Sciatic nerve (tissue), 2 donors: ENCODE measurements at regions not wholly inside any gene's neighbourhood (a gene's known extent, or its start where the extent isn't known, plus 50 kb on each side); places are given as distances from the start of the nearest gene placed in this dataset.
"Not testable (repeated sequence)": the region's sequence is repeated elsewhere in the genome, so short reads cannot be mapped to it uniquely, and the experiment has no call there.

Experiments used
- ATAC-seq: fragments of 200-7000 bp; cut with Tn5 transposase; one replicate; pipeline ENCODE4 v1.9.1; 2020; ENCODE audit warnings: mild to moderate bottlenecking, moderate library complexity
- DNase-seq: peaks from one replicate; pipeline ENCODE4 v3.0.0-alpha.2; 2020; ENCODE audit warnings: low spot score
- intact Hi-C: fragments of 100-400 bp; cut with DNase I; formaldehyde crosslinking; loops from one replicate; pipeline ENCODE4 v1.14.2; 2022
- donor health status: DM: no; HTN: no; CAD: no.
- donor health status: DM: no; HTN: no; CAD: no.

DNA sequence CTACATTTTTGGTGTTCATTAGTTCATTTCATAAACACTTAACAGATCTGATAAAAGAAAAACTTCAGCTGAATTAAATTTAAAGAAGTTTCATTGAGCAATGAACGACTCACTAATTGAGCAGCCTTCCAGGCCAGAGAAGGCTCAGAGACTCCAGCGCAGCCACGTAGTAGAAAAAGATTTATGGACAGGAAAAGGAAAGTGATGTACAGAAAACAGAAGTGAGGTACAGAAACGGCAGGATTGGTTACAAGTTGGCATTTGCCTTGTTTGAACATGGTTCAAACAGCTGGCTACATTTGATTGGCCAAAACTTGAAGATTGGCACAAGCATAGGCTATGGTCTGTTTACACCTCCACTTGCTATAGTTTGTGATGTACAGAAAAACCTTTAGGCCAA is 166.3 kb upstream of the DTNBP1 start:
- no peak for ATAC-seq
- intact Hi-C loops, result no loop called here
- no peak for DNase-seq

DNA sequence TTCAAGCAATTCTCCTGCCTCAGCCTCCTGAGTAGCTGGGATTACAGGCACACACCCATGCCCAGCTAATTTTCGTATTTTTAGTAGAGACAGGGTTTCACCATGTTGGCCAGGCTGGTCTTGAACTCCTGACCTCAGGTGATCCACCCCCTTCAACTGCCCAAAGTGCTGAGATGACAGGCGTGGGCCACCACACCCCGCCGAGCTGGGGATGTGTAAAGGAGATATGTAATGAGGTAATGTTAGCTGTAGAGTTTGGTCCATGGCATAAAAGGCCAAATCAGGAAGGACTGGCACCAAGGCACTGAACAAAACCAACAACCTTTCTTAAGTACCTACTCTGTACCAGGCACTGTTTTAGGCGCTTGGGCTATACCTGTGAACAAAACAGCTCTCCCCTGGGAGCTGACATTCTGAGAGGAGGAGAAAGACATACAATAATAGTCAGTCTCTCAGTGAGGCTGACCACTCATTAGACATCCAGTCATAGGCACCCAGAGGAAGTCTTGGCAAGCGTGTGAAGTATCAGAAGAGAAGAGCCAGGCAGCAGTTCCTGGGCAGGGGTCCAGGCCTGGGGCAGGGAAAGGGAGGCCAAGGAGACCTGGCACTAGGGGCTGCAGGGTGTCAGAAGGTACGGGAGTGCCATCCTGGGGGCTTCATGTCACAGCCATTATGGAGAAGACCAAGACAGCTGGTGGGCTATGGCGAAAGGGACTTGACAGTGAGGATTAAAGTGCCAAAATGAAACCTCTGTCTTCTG is 164.8 kb upstream of the DTNBP1 start:
- intact Hi-C loops, result no loop called here
- DNase-seq, result no peak
- ATAC-seq, result no peak

GRCh38 chr6:15826814-15827318 is 164.0 kb upstream of the DTNBP1 start:
- no peak for ATAC-seq
- DNase-seq, result no peak
- intact Hi-C loops, result no loop called here

- no peak for DNase-seq
- no peak for ATAC-seq
- intact Hi-C loops, result no loop called here
Measured at GRCh38 chr6:15825332-15825930, 162.6 kb upstream of the DTNBP1 start.

DNA sequence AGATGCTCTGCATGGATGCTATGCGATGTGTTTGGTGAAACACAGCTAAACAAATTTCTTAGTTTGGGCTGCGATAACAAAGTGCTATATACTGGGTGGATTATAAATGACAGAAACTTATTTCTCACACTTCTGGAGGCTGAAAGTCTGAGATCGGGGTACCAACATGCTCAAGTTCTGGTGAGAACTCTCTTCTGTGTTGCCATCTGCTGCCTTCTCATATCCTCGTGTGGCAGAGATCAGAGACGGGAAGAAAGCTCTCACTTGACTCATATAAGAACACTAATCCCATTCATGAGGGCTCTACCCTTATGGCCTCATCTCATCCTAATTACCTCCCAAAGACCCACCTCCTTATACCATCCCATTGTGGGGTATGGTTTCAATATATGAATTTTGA is 162.0 kb upstream of the DTNBP1 start:
- DNase-seq (no peak), ATAC-seq (no peak)
- intact Hi-C loops, result no loop called here

- intact Hi-C loops, result no loop called here
- ATAC-seq, result no peak
Measured at GRCh38 chr6:15823838-15824414, 161.1 kb upstream of the DTNBP1 start.

DNA sequence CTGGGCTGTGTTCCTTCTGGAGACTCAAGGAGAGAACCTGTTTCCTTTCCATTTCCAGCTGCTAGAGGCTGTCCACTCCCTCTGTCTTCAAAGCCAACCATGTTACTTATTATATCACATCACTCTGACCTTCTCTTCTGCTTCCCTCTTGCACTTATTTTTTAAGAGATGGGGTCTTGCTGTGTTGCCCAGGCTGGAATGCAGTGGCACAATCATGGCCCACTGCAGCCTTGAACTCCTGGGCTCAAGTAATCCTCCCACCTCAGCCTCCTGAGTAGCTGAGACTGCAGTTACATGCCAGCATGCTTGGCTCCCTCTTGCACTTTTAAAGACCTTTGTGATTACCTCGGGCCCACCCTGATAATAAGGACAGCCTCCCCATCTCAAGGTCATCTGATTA is 160.0 kb upstream of the DTNBP1 start:
- intact Hi-C loops, result no loop called here
- no peak for ATAC-seq
- no peak for DNase-seq

More at GRCh38 chr6:15823838-15824414, 161.1 kb upstream of the DTNBP1 start:
- DNase-seq, result no peak

GRCh38 chr6:15819841-15820240 is 157.0 kb upstream of the DTNBP1 start:
- ATAC-seq (no peak), DNase-seq (no peak)
- intact Hi-C loops, result no loop called here

GRCh38 chr6:15819226-15819625 is 156.4 kb upstream of the DTNBP1 start:
- ATAC-seq, result no peak
- DNase-seq, result no peak
- intact Hi-C loops, result no loop called here

GRCh38 chr6:15818491-15818890 is 155.7 kb upstream of the DTNBP1 start:
- no peak for DNase-seq
- intact Hi-C loops, result no loop called here

DNA sequence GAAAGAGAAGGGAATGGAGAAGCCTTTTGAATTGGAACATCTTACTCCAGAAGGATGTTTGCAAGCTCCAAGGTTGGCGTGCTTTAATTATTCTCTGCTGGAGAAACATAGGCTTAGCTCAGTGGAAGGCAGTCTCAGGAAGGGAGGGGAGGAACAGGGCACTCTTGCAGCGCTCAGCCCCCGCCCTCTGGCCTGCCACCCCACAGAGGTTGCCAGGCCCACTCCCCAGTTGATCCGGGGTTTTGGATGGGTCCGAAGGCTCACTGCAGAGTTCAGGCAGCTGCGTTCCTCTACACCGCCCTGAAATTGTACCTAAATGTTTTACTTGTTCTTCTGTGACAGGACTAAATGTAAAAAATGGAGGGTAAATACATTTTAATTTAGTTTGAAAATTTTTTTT is 155.2 kb upstream of the DTNBP1 start:
- intact Hi-C loops, result no loop called here
- ATAC-seq (no peak), DNase-seq (no peak)

More at GRCh38 chr6:15818491-15818890, 155.7 kb upstream of the DTNBP1 start:
- ATAC-seq, result no peak

DNA sequence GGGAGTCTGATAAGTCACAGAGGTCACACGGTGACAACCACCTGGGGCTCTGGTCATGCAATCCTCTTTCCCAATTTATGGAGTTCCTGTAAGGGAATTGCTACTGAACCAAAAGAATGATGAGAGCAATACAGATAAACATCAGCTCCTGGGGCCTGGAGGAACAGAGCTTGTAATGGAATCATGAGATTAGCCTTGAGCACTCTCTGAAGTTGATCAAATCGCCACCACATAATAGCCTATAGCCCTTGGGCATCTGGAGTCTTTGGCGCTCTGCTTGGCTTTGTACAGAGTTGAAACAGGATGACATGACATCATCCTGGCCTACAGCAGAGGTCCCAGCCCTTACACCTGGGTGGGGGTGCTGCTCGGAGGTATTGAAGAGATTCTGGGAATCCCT is 154.3 kb upstream of the DTNBP1 start:
- intact Hi-C loops, result no loop called here
- ATAC-seq, result no peak
- DNase-seq, result no peak

- intact Hi-C loops, result no loop called here
- ATAC-seq (no peak), DNase-seq (no peak)
Measured at GRCh38 chr6:15816661-15817060, 153.8 kb upstream of the DTNBP1 start.

- ATAC-seq, intact Hi-C loops, DNase-seq: not testable (repeated sequence)
Measured at GRCh38 chr6:15813698-15814097, 150.9 kb upstream of the DTNBP1 start.

- DNase-seq (no peak), ATAC-seq (no peak)
- intact Hi-C loops, result no loop called here
Measured at GRCh38 chr6:15811107-15811506, 148.3 kb upstream of the DTNBP1 start.

- intact Hi-C loops, result no loop called here
- ATAC-seq (no peak), DNase-seq (no peak)
Measured at GRCh38 chr6:15810618-15811017, 147.8 kb upstream of the DTNBP1 start.

DNA sequence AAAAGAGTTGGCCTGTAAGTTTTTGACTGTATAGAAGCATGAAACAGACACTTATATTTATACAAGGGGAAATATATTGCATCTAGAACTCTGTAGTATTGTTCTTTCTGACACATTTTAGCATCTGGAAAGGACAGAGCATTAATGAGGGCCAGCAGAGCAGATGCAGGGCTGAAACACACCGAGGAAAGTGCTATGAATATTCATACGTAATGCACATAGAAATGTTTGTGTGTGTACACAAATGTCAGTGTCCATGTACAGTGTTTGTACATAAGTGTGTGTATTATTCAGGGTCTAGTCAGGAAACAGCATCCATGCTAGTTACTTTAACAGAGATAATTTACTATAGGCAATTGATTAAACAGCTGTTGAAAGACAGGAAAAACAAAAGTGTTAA is 146.5 kb upstream of the DTNBP1 start:
- intact Hi-C loops, result no loop called here
- DNase-seq (no peak), ATAC-seq (no peak)

DNA sequence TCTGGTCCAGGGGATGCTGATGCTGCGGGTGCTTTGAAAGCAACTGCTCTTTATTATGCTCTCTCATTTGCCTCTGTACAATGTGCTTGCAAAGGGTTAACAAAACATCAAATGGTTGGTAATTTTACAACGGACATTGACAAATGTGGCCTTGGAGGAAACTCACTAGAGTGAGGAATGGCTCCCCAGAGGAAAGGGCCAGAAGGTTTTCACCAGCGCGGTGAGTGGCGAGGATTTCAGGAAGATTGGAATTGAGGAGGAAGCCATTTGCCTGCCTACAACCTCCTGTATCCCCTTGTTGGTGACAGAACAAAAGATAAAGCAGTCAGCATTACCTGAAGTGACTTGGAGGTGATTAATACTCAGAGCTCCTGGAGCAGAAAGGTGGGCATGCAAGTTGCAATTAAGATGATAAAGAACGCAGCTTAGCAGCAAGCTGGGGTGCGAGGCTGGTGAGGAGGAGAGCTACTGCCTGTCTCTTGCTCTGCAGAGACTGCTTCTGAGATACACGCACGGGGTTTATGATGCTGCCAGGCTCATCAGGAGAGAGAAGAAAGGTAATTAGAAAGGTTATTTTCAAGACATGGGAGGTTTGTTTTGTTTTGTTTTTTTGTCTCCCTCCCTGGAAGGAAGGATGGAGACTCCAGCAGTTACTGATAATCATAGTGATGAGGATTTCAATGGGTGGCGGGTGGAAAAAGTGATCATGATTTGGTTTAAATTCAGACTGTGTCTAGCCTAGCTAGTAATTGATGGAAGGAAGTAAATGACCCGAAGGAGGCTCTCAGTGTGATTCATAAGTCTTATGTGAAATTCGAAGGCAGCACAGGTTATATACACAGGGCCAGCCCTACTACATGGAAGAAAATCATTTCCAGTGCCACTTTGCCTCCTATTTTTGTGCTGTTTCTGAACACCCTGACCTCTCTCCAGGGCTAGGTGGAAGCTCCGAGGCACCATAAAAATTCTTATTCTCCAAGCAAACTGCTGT is 141.6 kb upstream of the DTNBP1 start:
- ATAC-seq, result no peak
- intact Hi-C loops, result no loop called here
- DNase-seq, result no peak

- ATAC-seq, result no peak
- intact Hi-C loops, result no loop called here
Measured at GRCh38 chr6:15802466-15802865, 139.6 kb upstream of the DTNBP1 start.

More at GRCh38 chr6:15802466-15802865, 139.6 kb upstream of the DTNBP1 start:
- DNase-seq, result no peak
